Left ventricle myocardium inferior (tissue), 1 donor: ENCODE measurements at regions not wholly inside any gene's neighbourhood (a gene's known extent, or its start where the extent isn't known, plus 50 kb on each side); places are given as distances from the start of the nearest gene placed in this dataset.

Source experiments
- DNase-seq: peaks from one replicate; pipeline ENCODE4 v3.0.0-alpha.2; 2020
- H3K27ac ChIP-seq: fragments of 200-600 bp; replicated peaks from 2 replicates; pipeline ENCODE4 v1.8.0; 2021
- H3K27me3 ChIP-seq: fragments of 200-600 bp; 2 replicates; pipeline ENCODE4 v1.8.0; 2021; ENCODE audit warnings: low read depth
- H3K36me3 ChIP-seq: fragments of 200-600 bp; 2 replicates; pipeline ENCODE4 v1.8.0; 2021
- H3K4me1 ChIP-seq: fragments of 200-600 bp; 2 replicates; pipeline ENCODE4 v1.8.0; 2021
- H3K4me3 ChIP-seq: fragments of 200-600 bp; 2 replicates; pipeline ENCODE4 v1.8.0; 2021; ENCODE audit warnings: mild to moderate bottlenecking, moderate library complexity
- H3K9me3 ChIP-seq: fragments of 200-600 bp; replicated peaks from 2 replicates; pipeline ENCODE4 v1.8.0; 2021
- intact Hi-C: fragments of 100-400 bp; cut with micrococcal nuclease; formaldehyde crosslinking; loops from one replicate; pipeline ENCODE4 v1.11.0; 2022
- TF ChIP-seq, protein P1 (sequence below): fragments of 200-600 bp; IDR thresholded peaks from 2 replicates; pipeline ENCODE4 v1.8.0; 2021; ENCODE audit warnings: antibody characterized with exemption, mild to moderate bottlenecking, borderline replicate concordance
- donor health status: DM: no; HTN: yes; CAD: no; lungs with severe emphysema.

DNA sequence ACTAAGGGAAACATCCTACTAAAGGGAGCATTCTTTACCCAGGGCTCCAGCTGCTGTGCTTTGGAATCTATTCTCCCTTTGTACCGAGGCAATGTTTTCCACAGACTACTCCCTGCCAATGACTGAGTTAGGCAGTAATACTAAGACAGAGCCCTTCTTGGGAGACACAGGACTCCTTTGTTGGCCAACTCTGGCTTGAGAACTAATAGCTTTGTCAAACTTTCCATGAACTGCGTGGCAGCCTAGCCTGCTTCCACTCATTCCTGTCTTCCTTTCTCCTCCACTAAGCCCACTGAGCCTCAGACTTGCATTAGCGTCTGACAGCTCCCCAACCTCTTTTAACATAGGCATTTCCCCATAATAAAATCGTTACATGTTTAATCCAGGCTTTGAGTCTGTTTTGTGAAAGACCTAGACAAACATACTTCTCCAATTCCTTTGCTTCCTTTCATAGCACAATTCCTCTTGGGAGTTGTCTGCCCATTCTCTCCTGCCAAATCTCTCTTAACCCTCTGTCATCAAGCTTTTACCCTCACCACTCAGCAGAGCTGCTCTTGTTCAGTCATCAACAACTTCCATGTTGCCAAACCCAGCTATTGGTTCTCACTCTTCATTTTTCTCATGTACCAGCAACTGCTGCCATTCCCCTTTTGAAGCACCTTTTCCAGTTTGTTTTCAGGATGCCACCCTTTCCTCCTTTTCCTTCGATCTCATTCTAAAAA, 300.3 kb upstream of the IGFBP7 start:
- H3K27me3 ChIP-seq = no peaks in the 10 kb centered on the region
- TF ChIP-seq, protein P1, sequence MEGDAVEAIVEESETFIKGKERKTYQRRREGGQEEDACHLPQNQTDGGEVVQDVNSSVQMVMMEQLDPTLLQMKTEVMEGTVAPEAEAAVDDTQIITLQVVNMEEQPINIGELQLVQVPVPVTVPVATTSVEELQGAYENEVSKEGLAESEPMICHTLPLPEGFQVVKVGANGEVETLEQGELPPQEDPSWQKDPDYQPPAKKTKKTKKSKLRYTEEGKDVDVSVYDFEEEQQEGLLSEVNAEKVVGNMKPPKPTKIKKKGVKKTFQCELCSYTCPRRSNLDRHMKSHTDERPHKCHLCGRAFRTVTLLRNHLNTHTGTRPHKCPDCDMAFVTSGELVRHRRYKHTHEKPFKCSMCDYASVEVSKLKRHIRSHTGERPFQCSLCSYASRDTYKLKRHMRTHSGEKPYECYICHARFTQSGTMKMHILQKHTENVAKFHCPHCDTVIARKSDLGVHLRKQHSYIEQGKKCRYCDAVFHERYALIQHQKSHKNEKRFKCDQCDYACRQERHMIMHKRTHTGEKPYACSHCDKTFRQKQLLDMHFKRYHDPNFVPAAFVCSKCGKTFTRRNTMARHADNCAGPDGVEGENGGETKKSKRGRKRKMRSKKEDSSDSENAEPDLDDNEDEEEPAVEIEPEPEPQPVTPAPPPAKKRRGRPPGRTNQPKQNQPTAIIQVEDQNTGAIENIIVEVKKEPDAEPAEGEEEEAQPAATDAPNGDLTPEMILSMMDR = no peak
- peak overlapping the region; percentile 46 for H3K27ac ChIP-seq
- no peaks in the 10 kb centered on the region for H3K36me3 ChIP-seq
- intact Hi-C loops = no loop called here
- H3K9me3 ChIP-seq = no peaks in the 10 kb centered on the region
- no peak for DNase-seq
- no peak overlapping the region for H3K4me3 ChIP-seq
- no peaks in the 10 kb centered on the region for H3K4me1 ChIP-seq

DNA sequence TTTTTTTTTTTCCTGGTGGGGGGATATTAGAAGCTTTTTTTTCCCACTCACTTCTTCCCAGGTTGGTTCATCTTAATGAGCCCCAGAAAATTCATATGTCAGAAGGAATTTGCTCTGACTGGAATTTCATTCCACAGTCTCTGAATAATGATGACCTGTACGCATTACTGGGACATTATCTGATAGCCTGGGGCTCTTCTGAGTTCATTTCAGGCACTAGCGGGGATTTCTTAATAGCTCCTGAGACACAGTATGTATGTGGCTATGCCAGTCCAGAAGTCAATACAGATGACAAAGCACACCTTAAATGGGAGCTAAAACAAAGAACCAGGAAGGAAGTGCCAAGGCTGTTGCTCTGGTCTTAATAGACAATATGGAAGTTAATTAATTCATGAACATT, 295.2 kb upstream of the IGFBP7 start:
- Histone ChIP-seq H3K36me3 (no peaks in the 10 kb centered on the region), H3K27me3 (no peaks in the 10 kb centered on the region), H3K4me3 (no peak overlapping the region), H3K4me1 (no peaks in the 10 kb centered on the region), H3K9me3 (peaks cover 7% of the 10 kb centered on the region), H3K27ac (no peak overlapping the region)
- intact Hi-C loops = no loop called here
- TF ChIP-seq, protein P1 = no peak
- DNase-seq = no peak

DNA sequence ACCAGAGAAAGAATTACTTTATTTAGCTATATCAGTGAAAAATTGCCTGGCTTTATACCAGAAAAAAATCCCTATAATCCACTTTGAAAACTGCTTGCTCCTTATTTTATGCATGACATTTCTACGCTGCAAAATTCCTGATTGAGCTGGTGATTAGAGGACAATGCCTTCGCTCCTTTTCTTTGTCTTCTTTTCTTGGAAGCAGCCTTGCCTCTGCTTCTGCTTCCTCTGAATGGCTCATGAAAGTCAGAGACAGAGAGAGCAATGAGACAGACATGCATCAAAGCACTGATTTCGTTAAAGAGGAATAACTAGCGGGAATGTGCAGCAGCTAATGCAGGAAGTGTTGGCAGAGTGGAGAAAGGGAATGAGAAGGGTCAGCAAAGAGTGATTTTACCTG, 294.3 kb upstream of the IGFBP7 start:
- Histone ChIP-seq H3K27ac (no peak overlapping the region), H3K27me3 (no peaks in the 10 kb centered on the region), H3K9me3 (peaks cover 7% of the 10 kb centered on the region), H3K4me1 (no peaks in the 10 kb centered on the region), H3K4me3 (no peak overlapping the region), H3K36me3 (no peaks in the 10 kb centered on the region)
- intact Hi-C loops = no loop called here
- TF ChIP-seq, protein P1 = no peak
- no peak for DNase-seq

DNA sequence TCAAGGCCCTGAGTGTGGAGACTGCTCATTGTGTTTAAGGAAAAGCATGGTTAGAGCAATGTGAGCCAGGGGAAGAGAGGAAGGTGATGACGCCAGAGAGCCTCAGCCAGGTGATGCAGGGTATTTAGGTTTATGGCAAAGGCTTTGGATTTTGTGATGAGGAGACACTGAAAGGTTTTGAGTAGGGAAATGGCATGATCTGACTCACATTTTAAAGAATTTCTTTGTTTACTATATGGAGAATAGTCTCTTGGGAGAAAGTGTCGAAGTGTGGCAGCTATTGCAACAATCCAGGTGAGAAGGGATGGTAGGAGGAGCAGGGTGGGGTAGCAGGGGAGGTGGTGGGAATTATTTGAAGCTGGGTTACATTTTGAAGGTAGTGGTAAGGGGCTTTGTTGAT, 293.4 kb upstream of the IGFBP7 start:
- Histone ChIP-seq H3K27ac (no peak overlapping the region), H3K4me3 (no peak overlapping the region), H3K27me3 (peaks cover 7% of the 10 kb centered on the region), H3K36me3 (no peaks in the 10 kb centered on the region), H3K4me1 (no peaks in the 10 kb centered on the region), H3K9me3 (peaks cover 7% of the 10 kb centered on the region)
- DNase-seq = no peak
- intact Hi-C loops = no loop called here
- TF ChIP-seq, protein P1 = no peak

DNA sequence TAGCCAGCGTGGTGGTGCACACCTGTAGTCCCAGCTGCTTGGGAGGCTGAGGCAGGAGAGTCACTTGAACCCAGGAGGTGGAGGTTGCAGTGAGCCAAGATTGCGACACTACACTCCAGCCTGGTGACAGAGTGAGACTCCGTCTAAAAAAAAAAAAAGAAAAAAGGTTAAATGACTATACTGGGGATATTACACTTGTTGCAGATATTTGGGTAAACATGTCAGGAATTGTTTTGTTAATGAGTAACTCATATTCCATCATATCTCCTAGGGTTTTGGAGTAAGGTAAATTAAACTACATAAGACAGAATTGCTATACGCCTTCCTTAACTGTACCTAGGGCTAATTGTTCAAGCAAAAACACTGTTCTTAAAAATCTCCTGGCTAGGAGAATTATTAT, 291.4 kb upstream of the IGFBP7 start:
- TF ChIP-seq, protein P1 = no peak
- intact Hi-C loops = no loop called here
- DNase-seq = no peak

DNA sequence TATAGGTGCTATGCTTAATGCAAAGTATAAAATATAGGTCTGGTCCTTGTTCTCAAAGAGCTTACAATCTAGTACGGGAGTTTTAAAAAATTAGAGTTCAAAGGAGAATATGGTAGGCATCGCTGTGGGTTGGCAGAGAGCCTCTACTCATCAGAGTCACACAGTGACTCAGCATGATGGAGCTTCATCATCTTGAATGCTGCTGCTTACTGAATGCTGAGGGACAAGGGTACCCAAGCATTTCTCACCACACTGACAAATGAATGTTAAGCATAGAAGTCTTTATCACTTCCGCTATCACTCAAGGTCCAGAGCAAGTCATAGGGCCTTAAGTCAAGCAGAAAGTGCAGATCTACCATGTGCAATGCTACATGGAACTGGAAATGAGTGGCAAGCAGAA, 268.6 kb upstream of the IGFBP7 start:
- Histone ChIP-seq H3K4me1 (no peaks in the 10 kb centered on the region), H3K9me3 (no peaks in the 10 kb centered on the region), H3K27ac (no peak overlapping the region), H3K36me3 (no peaks in the 10 kb centered on the region), H3K27me3 (no peaks in the 10 kb centered on the region), H3K4me3 (no peak overlapping the region)
- TF ChIP-seq, protein P1 = no peak
- intact Hi-C loops = no loop called here
- DNase-seq = no peak

More for the DNA sequence above, 291.4 kb upstream of the IGFBP7 start:
- no peak overlapping the region for H3K27ac ChIP-seq
- peaks cover 7% of the 10 kb centered on the region for H3K27me3 ChIP-seq
- no peaks in the 10 kb centered on the region for H3K36me3 ChIP-seq
- no peaks in the 10 kb centered on the region for H3K4me1 ChIP-seq
- no peak overlapping the region for H3K4me3 ChIP-seq
- peaks cover 7% of the 10 kb centered on the region for H3K9me3 ChIP-seq
